Putamen (tissue), 1 donor: ENCODE measurements at regions not wholly inside any gene's neighbourhood (a gene's known extent, or its start where the extent isn't known, plus 50 kb on each side); places are given as distances from the start of the nearest gene placed in this dataset.

Experiments
- DNase-seq: peaks from one replicate; pipeline ENCODE4 v3.0.0-alpha.2; 2016; ENCODE audit warnings: low spot score

GRCh38 chr17:74011966-74012365 lies 191.5 kb upstream of the RPL38 start:
- DNase-seq = no peak

DNA sequence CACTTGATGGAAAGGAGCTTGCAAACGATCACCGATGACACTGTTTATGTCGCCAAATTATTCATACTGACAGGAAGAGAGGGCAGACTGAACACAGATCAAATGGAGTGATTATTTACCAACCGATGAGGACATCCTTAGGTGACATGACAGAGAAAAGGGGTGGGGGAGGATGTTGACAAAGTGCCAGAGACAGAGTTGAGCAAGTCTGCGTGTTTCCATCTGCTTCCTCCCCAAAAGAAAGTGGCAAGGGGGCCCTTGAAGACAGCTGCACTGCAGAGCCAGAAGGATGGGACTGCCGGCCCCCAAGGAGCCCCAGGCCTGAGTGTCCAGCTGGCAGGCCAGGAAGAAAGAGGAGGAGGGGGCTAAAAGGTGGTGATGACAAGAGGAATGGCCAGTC lies 191.0 kb upstream of the RPL38 start:
- no peak for DNase-seq

DNA sequence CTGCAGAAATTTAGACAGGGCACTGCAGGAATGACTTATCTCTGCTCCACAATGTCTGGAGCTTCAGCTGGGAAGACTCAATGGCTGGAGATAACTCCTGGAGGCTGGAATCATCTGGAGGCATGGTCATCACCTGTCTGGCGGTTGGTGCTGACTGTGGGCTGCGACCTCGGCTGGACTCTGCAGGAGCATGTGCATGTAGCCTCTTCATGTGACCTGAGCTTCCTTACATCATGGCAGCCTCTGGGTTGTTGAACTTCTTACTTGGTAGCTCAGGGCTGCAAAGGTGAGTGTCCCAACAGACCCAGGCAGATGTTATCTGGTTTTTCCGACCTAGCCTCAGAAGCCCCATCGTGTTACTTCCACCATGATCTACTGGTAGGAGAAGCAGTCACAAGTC lies 188.2 kb upstream of the RPL38 start:
- no peak for DNase-seq

GRCh38 chr17:74015990-74016389 lies 187.5 kb upstream of the RPL38 start:
- DNase-seq = no peak

- DNase-seq = no peak
Measured at GRCh38 chr17:74016461-74016860, 187.0 kb upstream of the RPL38 start.

DNA sequence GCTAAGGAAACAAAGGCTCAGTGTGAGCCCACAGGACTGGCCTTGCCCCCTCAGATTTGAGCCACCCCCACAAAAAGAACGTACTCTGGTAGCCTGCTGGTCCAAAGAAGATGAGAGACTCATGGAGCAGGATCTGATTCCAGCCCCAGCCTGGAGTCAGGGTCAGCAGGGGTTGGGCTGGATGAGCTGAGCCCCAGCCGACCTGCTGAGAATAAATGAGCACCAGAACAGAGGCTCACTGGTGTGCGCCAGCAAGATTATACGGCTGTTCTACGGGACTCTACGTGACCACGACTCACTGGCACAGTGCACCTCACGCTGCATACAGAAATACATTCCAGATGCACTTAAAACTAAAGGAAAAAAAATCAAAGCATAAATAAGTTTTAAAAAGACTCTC lies 186.0 kb upstream of the RPL38 start:
- no peak for DNase-seq

DNA sequence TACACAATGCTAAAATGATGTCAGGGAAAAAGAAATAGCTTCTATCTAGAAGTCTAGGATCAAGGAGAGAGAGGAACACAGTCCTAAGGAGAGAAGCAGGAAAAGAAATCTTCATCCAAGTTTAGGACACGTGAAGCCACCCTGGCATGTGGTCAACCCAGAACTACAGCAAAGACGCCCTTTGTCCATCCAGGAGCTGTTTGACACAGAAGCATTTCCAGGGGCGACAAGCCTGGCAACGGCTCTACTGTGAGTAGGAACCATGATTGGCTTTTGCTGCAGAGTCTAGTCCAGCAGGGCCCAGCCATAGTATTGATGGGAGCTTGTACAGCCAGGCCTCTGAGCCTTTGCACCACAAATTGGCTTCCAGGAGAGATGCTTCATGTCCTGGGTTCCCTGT lies 185.4 kb upstream of the RPL38 start:
- no peak for DNase-seq

DNA sequence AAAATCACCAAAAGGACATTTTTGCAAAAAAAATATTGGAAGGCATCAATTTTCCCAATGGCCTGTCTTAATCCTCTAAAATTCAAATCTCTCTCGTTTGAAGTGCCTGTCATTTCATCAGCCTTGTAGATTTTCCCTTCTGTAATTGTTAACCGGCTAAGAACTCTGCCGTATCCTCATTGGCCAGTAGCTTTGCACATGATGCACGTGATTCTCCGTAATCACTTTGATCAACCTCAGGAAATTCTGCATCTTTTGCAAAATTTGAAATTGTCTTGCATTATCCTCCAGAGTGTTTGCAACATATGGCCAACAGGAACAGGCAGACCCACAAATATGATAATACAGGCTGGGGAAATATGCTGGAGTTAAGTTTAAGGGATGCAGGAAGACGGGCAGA lies 184.2 kb upstream of the RPL38 start:
- no peak for DNase-seq

DNA sequence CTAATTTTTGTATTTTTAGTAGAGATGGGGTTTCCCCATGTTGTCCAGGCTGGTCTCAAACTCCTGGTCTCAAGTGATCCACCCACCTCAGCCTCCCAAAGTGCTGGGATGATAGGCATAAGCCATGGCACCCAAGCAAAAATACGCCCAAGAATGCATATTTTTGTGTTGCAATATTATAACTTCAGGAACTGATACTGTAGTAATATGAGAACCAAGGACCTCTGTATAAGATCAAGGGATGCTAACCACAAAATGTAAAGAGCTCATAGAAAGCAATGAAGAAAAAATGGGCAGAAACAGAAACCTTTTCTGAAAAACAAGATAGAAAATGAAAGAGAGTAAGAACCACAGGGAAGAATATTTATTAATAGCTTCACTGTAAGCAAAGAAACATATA lies 183.6 kb upstream of the RPL38 start:
- DNase-seq = no peak

DNA sequence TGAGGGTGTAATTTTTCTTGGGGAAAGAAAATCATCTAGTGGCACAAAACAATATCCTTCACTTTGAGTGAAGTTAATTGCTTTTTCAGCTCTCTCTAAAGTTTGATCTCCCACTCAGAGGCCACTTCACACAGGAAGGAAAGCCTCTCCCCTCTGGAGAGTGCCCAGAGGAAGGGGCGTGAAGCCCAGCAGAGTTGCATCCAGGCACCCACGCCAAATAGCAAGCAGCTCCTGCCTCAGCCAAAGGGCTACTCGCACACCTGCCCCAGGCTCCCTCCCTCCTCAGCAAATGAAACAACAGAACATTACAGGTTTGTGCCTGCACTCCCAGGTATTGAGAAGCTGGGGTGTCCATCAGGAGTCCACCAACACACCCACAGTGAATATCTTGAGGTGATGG lies 183.0 kb upstream of the RPL38 start:
- no peak for DNase-seq

DNA sequence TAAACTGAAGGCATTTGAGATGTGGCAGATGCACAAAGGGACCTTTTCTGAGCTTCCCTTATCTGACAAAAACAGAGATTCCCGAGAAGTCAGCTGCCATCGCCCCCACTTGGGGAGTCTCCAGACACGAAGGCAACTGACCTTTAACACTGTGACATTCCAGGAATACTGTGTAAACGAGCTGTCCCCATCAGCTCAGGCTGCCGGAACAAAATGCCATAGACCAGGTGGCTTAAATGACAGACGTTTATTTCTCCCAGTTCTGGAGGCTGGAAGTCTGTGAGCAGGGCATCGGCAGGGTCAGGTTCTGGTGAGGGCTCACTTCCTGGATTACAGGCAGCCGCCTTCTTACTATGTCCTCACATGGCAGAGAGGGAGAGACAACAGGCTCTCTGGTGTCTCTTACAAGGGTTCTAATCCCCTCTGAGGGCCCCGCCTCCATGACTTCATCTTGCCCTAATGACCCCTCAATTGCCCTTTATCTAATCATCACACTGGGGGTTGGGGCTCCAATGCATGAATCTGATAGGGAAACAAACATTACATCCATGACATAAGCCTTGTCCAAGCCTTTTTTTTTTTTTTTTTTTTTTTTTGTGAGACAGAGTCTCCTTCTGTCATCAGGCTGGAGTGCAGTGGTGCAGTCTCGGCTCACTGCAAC lies 178.5 kb upstream of the RPL38 start:
- no peak for DNase-seq

DNA sequence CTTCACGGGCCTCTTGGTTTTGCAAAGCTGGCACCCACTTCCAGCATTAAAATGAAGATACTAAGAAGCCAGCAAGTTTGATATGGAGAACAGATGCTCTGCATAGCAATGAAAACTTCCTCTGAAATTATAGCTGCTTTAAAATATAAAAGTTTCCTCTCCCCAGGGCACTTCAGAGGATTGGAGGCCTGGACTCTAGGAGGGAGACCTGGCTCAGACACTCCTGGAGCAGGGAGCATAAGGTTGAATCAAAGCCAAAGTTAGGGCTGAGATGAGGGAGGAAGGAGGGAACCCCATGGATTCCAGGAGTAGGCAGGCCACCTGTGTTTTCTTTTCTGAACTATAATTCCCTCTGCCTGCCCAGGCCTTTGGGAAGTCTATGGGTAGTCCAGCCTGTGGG lies 176.0 kb upstream of the RPL38 start:
- DNase-seq = no peak

DNA sequence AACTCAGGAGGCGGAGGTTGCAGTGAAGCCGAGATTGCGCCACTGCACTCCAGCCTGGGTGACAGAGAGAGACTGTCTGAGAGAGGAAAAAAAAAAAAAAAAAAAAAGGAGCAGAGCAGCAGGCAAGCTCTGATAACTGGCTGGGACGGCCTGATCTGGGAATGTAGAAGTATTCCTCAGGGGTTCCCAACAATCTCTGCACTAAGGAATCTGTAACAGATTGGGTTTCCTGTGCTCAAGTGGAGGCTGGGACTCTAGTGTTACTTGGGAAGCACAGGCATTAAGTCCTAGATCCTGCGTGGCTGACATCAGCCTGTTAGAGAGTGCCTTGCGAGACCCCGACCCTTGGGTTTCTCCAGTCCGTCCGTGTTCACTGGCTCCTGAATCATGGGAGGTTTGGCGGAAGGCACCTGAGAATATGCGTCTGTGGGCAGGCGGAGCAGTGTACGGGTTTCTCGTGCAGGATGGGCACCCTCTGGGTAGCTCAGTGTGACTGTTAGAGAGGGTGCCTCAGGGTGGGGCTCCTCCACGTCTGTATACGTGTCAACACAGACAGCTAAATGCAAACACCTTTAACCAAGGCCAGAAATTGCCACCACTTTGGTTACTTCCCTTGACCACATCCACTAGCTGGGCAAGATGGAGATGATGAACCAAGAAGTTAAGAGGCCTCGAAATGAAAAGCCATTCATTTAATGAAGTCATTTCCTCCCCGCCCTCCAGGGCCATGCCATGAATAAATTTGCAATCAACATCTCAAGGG lies 174.9 kb upstream of the RPL38 start:
- DNase-seq = no peak

DNA sequence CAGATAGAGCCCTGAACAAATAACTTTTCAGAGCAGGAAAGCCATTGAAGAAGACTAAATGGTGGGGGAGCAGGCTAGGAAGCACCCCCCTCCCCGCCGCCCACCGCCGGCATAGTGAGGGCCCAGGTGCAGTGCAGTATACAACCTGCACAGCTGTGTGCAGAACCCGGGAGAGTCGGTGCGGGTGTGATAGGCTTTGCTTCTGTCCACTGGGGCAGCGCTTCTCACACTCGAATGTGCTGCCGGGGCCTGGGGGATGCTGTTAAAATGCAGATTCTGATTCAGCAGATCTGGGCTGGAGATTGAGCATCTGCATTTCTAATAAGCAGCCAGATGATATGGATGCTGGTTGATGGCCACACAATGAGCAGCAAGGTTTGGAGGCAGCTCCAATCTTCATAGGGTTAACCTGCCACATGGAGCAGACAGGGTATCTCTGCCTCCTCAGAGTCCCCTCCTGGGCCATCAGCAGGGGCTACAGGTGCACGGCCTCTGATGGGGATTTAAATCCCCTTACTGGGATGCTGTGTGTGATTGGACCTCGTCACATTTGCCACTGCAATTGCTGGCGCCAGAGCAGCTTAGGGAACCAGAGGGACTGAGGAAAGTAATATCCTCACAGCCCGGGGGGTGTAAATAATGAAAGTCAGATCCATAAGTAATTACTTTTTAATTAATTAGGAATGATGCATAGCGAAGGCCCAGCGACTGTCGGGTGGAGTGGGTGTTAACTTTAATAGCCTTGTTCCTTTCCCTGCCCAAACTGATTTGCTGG lies 172.0 kb upstream of the RPL38 start:
- DNase-seq = no peak

GRCh38 chr17:74032222-74032621 lies 171.3 kb upstream of the RPL38 start:
- DNase-seq = no peak

DNA sequence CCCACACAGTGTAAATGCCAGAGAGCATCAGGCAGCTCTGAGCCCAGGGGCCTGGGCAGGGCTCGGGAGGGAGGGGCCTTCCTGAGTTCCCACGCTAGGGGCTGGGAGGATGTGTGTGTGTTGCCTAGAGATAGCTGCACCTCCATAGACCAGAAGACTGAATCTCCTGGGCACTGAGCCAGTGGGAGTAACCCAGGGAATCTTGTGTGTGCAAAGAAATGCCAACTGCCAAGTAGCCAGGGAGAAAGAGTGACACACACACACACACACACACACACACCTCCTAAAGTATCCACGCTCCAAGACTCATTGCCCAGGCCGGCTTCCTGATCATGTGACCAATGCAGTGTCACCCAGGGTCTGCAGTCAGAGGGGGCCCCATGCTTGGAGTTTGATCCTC lies 166.2 kb upstream of the RPL38 start:
- DNase-seq = no peak

GRCh38 chr17:74040291-74040690 lies 163.2 kb upstream of the RPL38 start:
- DNase-seq = no peak

DNA sequence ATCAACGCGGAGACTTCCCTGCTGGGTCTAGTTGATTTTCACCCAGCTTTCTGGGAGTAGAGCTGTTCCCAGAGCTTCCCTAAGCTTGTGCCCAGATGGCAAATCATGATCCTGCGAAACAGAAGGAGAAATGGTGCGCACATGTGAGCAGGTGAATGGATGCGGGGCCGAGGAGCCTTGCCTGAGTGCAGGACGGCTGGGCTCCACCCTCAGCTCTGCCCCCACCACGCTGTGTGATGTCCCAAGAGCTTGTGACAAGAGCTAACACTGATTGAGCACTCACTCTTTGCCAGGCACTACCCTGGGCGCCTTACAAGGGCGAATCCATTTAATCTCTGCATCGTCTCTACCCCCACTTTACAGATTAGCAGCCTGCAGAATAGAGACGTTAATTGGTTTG lies 162.7 kb upstream of the RPL38 start:
- no peak for DNase-seq

DNA sequence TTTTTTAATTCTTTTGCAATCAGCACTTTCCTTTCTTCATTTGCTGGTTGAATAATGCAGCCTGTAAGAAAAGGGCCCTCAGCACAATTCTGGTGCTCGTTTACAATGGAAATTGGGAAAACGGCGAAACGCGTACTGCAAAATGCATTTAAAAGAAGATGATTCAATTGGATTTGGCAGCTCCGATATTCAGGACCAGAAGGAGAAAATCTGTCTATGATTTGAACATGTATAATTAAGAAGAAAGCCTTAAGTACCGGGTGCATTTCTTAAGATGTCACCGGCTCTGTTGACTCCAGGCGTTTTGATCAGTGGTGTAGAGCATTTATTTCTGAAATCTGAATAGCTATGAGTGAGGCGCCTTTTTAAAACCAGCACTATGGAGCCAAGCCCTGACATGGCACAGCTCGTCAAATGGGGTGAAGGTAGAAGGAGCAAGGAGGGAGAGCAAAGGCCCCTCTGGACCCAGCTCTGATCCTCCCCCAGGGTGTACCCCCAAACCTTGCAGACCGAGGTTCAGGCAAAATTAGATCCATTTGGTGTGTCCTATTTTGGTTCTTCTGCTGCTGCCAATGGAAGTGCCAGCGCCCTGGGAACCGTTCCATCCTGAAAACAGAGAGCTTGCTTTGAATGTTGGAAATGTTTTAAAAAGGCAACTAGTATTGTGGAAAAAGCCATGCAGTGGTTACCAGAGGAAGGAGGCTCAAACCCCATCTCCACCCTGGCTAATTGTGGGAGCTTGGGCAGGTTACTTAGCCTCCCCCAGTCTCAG lies 161.4 kb upstream of the RPL38 start:
- DNase-seq = peak; percentile 28

GRCh38 chr17:74042744-74043486 lies 160.6 kb upstream of the RPL38 start:
- peak; percentile 69 for DNase-seq

DNA sequence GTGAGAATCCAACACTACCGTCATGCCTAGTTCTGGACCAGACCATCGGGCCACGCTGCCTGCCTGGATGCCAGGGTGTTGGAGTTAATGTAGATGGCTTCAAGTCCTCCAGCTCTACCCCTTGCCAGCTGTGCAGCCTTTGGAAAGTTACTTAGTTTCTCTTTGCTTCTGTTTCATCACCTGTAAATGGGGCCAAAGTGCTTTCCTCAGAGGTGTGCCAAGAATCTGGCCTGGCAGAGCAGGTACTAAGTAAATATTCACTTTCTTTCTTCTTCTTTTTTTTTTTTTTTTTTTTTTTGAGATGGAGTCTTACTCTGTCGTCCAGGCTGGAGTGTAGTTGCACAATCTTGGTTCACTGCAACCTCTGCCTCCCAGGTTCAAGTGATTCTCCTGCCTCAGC lies 159.5 kb upstream of the RPL38 start:
- DNase-seq = no peak
